Stimulated activated CD4-positive, alpha-beta T cell treated with anti-CD3 and anti-CD28 coated beads, TNF-alpha, amount 100 ng/mL, for 1 hour (primary cell): ENCODE measurements at regions not wholly inside any gene's neighbourhood (a gene's known extent, or its start where the extent isn't known, plus 50 kb on each side); places are given as distances from the start of the nearest gene placed in this dataset.

Experiments used
- DNase-seq, 3 donors: peaks; one replicate each; pipeline ENCODE4 v3.0.0-alpha.2; 2020; ENCODE audit warnings: low read depth in 3 of 3, low spot score in 1 of 3

DNA sequence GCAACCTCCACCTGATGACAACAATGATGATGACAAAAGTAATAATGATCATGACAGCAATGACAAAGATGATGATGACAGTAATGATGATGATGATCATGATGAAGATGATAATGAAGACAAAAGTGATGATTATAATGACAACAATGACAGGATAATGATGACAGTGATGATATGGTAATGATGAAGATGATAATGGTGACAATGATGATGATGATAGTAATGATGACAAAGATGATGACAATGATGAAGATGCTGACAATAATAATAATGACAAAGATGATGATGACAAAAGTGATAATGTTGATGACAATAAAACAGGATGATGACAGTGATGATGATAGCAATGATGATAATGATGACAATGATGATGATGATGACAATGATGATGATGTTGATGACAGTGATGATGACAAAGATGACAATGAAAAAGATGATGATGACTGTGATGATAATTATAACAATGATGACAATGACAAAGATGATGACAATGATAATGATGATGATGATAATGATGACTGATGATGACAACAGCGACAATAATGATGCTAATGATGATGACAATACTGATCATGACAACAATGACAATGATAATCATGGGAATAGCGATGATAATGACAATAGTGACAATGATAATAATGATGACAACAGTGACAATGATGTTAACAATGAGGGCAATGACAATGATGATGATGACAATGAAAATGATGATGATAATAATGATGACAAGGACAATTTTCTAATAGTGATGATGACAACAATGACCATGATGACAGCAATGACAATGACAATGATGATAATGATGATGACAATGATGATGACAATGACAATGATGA, 1106.5 kb upstream of the AUTS2 start:
- no peak for DNase-seq

DNA sequence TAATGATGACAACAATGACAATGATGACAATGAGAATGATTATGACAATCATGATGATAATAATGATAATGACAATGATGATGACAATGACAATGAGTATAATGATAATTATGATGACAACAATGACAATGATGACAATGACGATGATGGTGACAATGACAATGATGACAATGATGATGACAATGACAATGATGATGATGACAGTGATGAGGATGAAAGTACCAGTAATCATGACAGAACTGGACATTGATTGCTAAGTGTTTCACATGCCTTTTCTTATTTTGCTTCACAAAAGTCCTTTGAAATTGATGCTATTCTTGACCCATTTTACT, 1106.0 kb upstream of the AUTS2 start:
- DNase-seq: no peak

DNA sequence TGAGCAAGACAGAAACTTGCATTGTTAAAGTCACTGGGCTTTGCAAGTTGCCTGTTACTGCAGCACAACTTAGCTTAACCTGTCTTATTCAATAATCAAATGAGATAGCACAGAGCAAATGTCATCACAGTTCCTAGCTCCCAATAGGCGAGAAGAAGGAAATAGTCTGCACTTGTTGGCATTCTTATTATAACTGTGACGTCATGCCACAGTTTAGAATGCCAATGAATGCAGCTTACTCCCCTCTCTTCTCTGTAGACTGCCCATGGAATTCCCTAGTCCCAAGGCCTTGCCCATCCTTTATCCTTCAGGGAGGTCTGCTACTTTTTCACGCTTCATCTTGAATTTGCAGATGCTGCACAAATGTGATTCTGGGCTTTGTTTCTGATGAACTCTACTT, 1094.9 kb upstream of the AUTS2 start:
- DNase-seq: no peak

DNA sequence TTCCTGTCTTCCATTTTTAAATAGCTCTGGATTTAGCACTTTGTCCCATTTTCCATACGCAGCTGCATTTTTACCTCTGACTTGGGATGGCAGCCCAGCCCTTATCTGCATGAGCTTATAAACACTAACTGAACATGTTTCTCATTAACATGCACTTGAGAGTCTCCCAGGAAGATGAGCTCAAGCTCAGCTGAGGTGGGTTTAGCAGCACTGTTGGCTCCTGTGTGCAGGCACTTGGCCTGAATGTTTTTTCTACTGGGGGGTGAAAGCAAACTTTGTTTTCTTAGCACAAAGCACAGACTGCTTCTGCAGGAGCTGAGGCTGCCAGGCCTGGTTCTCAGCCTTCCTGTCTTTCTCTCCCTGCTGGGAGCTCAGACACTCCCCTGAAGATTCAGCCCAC, 1093.6 kb upstream of the AUTS2 start:
- no peak for DNase-seq

DNA sequence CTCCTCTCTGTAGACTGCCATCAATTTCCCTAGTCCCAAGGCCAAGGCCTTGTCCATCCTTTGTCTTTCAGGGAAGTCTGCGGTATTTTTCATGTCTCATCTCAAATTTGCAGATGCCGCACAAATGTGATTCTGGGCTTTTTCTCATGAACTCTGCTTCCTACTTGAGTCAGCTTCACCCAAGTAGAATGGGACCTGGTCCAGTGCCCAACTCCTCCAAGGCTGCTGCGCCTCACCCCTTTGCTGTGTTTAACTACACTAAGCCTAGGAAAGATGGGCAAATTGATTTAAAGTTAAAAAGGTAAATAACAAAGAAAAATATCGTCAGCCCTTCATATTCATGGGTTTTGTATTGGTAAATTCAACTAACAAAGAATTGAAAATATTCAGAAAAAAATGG, 1092.6 kb upstream of the AUTS2 start:
- DNase-seq: no peak

DNA sequence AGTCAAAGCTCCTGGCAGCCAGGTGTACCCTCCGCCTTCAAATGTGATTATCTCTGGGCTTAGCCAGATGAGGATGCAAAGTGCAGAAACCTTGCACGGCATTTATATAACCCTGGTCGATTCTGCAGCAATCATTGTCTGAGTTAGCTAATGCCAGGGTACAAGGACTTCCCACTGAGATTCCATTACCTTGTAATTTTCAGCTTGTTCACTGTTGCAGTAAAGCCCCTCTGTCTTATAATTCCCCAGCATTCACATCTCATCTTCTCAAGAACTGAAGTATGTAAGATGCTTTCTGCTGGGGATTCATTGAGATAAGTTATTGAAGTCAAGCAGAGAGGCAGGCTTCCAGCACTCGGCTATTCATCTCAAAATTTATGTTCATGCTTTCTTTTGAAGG, 1090.6 kb upstream of the AUTS2 start:
- DNase-seq: no peak

DNA sequence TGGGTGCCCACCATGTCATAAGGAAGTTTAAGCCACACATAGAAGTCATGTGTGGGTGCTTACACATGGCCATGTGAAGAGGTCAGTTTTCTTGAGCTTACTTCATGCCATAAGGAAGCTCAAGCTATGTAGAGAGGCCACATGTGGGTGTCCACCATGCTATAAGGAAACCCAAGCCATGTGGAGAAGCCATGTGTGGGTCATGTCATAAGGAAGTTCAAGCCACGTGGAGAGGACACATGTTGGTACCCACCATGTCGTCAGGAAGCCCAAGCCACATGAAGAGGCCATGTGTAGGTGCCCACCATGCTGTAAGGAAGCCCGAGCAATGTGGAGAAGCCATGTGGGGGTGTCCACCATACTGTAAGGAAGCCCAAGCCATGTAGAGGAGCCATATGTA, 1089.2 kb upstream of the AUTS2 start:
- no peak for DNase-seq

DNA sequence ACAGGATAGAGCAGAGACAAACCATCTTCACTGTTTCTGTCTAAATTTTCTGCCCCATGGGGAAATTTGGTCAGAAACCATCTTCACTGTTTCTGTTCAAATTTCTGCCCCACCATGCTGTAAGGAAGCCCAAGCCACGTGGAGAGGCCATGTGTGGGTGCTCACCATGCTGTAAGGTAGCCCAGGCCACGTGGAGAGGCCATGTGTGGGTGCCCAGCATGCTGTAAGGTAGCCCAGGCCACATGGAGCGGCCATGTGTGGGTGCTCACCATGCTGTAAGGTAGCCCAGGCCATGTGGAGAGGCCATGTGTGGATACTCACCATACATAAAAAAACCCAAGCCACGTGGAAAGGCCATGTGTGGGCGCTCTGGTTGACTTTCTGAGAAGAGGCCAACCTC, 1088.7 kb upstream of the AUTS2 start:
- DNase-seq: no peak

DNA sequence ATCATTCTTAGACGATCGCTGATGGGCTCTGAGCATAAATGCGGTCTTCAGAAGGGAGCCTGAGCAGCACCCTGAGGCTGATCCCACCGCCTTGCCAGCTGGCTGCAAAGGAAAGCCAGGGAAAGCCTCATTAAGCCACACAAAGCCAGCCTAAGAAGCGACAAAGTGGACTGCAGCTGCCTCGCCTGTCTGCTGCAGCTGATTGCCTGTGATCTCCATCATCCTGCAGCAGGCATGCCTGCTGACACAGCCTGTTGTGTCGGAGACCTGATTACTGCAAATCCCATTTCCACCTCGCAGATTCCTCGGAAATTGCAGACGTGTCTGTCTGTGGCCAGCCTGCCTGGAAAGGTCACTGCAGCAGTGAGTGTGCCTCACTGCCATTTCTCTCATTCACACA, 1087.0 kb upstream of the AUTS2 start:
- DNase-seq: no peak

DNA sequence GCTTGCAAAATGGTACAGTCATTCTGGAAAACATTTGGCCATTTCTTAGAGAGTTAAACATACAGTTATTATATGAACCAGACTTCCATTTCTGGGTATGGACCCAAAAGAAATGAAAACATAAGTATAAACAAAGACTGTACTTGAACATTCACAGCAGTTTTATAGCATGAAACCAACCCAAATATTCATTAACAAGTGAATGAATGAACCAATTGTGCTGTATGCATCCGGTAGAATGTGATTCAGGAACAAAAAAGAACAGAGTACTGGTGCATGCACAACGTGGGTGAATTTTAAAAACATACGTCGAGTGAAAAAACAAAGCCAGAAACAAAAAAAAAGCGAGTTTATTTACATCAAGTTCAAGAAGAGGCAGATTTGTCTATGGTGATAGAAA, 1085.8 kb upstream of the AUTS2 start:
- no peak for DNase-seq

DNA sequence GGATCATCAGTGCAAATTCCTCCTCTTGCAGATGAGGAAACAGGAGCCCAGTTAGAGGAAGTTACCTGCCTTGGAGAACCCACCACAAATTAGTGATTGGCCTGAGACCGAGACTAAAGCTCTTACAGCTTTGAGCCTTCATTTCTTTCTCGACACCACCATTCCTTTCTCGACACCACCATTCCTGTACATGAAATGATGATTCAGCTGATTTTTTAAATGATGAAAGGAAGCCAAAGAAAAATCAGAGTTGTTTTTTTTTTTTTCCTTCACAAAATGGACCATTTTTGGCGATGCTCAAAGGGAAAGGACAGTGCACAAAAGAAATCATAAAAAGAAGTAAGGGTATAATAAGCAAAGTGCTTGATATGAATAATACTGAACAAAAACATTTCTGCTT, 1080.2 kb upstream of the AUTS2 start:
- DNase-seq: no peak

DNA sequence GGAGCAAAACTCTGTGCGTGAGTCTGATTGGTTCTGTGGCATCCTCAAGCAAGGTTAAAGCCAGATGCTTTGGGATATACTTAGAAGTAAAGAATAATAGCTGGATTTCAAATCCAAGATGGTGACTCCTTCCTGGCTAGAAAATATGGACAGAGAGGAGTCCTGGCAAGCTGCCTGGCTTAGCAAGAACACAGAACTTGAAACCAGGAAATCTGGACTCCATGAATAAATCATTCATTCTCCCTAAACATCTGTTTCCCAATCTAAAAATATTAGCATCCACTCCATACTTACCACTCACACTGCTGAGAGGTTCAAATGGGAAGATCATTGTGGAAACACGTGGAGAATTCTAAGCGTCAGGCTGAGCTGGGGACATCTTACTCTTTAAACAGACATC, 1074.1 kb upstream of the AUTS2 start:
- no peak for DNase-seq

DNA sequence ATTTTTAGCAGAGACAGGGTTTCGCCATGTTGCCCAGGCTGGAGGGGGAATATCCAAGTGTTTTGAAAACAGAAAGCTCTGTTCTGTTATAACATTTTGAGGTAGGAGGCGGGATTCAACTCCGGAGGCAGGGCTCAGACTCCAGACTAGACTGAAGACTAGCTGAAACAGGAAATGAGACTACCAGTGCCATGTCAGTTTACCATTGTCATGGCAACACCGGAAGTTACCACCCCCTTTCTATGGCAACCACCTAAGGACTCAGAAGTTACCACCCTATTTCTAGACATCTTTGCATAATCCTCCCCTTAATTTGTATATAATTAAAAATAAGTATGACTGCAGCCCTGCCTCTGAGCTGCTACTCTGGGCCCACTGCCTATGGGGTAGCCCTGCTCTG, 1069.1 kb upstream of the AUTS2 start:
- no peak for DNase-seq

DNA sequence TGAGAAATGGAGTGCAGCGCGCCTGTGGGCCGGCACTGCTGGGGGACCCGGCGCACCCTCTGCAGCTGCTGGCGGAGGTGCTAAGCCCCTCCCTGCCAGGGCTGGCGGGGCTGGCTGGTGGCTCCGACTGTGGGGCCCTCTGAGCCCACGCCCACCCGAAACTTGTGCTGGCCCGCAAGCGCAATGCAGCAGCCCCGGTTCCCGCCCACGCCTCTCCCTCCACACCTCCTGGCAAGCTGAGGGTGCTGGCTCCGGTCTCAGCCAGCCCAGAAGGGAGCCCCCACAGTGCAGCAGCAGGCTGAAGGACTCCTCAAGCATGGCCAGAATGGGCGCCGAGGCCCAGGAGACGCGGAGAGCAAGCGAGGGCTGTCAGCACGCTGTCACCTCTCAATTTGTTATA, 1063.0 kb upstream of the AUTS2 start:
- no peak for DNase-seq

DNA sequence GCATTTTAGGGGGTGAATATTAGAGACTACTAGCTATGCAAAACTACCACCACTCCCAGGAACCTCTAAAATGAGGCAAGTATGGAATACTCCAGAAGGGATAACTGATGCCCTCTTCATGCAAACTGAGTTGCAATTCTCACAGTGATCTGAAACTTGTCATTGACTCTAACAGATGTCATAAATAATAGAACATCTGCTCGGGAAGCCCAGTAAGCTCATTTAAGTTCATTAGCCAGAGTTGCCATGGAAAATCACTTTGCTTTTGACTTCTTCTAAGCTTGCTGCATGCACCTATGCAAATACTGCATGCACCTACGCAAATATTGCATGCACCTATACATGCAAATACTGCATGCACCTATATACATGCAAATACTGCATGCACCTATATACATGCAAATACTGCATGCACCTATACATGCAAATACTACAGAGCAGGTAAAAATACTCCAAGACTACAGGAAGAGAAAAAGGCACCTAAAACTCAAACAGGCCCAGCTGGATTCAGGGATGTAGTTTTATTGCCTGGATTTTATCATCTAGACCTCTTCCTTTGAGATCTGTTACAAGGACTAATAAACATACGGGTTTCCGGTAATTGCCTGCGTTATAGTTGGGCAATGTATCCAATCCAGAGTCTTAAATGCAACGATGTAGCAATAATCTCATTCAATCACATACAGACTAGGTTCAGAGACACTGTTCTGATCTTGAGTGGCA, 1061.1 kb upstream of the AUTS2 start:
- DNase-seq: no peak

DNA sequence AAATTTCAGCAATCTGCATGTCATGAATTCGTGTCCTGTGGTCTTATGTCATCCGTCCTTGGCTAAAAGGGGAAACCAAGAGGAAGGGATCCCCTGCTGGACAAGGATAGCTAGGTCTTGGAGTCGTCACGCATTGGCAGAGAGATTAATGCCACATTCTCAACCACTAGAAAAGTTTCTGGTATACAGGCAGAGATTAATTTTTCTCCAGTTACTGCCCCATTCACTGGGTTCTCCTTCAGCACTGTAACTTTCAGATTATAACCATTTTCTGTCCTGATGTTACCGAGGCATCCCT, 1060.6 kb upstream of the AUTS2 start:
- no peak for DNase-seq

DNA sequence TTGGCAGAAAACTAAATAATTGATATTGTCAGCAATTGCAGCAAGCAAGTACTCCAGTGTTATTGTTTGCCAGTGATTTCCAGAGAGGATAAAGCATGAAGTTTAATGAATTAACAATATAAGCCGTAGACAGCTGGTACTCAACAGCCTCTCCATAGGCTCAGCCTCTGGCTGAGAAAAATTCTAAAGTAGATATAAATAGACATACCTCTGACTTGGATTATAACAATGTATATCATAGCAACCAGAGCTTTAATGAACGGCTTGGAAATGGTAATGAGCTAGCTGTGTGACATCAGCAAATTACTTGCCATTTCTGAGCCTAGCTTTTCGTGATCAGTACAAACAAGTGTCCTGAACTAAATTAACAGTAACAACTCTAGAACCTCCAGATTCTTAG, 1055.4 kb upstream of the AUTS2 start:
- no peak for DNase-seq

DNA sequence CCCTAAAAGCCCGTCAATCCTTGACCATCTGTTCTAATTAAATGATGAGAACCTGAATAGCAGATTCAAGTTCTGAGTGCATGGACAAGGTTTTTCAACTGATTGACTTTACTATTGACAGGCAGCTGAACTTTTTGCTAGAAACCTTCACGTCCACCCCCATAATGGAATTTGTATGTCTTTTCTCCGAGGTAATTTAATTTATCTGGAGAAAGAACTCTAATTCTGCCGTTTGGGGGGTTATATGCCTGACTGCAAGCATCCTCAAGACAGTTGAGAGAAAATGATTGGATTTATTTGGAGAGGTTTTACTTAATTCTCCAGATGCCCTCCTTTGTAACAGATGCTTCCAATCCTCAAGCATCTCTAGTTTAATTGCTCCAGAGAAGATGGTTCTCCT, 1053.4 kb upstream of the AUTS2 start:
- no peak for DNase-seq

DNA sequence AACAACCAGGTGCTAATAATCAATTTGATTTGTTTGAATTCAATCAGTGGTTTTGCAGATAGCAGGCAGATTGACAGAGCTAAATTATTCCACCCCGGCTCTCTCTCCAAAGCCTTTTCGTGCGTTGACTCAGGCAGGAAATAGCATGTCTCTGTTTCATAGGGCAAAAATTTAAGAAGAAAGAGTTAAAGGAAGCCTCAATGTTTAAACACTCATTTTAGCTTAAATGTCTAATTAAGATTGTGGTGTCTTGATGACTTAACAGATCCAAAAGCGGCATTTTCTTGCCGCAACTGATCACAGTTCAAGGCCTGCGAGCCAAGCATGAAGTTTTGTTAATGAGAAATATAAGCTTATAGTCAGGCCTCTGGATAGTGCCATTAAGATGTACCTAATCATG, 1051.1 kb upstream of the AUTS2 start:
- DNase-seq: no peak

DNA sequence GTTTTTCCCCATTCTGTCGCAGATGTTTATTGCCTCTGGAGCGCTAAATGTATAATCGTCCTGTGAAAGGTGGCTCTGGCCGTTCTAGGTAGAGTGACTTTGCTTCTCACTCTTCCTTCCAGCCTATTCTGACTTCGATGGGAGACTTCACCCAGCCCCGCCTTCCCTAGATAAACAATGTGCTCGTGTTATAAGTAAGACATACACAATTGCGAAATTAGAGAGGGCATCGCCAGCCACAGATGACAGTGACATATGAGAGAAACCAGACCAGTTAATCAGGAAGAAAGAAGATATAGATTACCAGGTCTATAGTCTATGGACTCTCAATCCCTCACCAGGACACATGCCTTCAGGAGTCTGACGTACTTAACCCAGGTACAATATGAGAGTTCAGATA, 1050.5 kb upstream of the AUTS2 start:
- no peak for DNase-seq

DNA sequence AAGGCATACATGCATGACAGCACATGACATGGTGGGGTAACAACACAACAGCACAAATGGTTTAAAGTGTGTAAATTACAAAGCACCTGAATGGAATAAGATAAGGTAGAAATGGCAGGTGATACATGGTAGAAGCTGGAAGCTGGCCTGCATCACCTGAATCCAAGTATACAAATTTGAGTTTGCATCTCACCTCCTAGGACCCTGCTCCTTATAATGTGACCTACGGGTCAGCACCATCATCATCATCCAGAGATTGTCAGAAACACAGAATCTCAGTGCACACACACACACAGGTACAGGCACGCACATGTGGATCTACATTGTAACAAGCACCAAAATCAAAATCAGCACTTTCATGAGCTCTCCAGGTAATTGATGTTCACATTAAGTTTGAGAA, 1048.2 kb upstream of the AUTS2 start:
- no peak for DNase-seq

DNA sequence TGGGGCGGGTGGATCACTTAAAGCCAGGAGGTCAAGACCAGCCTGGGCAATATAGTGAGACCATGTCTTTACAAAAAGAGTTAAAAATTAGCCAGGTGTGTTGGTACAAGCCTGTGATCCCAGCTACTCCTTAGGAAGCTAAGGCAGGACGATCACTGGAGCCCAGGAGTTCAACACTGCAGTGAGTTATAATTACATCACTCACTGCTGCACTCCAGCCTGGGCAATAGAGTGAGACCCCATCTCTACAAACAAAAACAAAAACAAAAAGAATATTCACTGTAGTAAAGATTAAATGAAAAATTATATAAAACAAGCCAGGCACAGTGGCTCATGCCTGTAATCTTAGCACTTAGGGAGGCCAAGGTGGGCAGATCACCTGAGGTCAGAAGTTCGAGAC, 1047.6 kb upstream of the AUTS2 start:
- DNase-seq: no peak

DNA sequence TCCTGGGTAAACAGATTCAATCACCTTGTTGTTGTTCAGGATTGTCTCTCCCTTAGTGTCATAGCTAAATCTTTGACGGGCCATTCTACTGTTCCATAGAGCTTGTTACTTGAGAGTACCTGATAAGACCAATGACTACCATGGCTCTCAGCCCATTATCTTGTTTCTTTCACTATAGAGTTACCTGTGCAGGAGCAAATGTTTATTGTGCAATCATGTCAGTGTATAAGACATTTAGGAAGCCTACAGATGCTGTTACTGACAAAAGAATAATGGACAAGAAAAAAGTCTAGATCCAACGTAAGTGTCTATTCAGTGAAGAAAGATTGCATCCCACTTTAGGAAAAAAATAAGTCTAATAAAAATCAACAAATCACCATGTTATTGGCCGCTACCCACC, 1041.7 kb upstream of the AUTS2 start:
- DNase-seq: no peak
